Lower lobe of right lung (tissue), 2 donors: ENCODE measurements at regions not wholly inside any gene's neighbourhood (a gene's known extent, or its start where the extent isn't known, plus 50 kb on each side); places are given as distances from the start of the nearest gene placed in this dataset.

ENCODE experiments used
- ATAC-seq, 2 donors: fragments of 200-7000 bp; cut with Tn5 transposase; one replicate each; pipeline ENCODE4 v1.9.1; 2020 to 2022; ENCODE audit warnings: mild to moderate bottlenecking in 2 of 2, moderate library complexity in 2 of 2
- DNase-seq: peaks from one replicate; pipeline ENCODE4 v3.0.0-alpha.2; 2020
- H3K27ac ChIP-seq: fragments of 200-600 bp; one replicate; pipeline ENCODE4 v1.8.0; 2022
- H3K27me3 ChIP-seq: fragments of 200-600 bp; one replicate; pipeline ENCODE4 v1.8.0; 2022; ENCODE audit warnings: low read depth
- H3K36me3 ChIP-seq: fragments of 200-600 bp; one replicate; pipeline ENCODE4 v1.8.0; 2022; ENCODE audit warnings: mild to moderate bottlenecking
- H3K4me1 ChIP-seq: fragments of 200-600 bp; one replicate; pipeline ENCODE4 v1.8.0; 2022
- H3K4me3 ChIP-seq: fragments of 200-600 bp; one replicate; pipeline ENCODE4 v1.8.0; 2022; ENCODE audit warnings: mild to moderate bottlenecking
- H3K9me3 ChIP-seq: fragments of 200-600 bp; one replicate; pipeline ENCODE4 v1.8.0; 2022
- CTCF ChIP-seq: fragments of 200-600 bp; IDR thresholded peaks from one replicate; pipeline ENCODE4 v1.8.0; 2022; ENCODE audit warnings: antibody characterized with exemption, mild to moderate bottlenecking
- intact Hi-C: fragments of 100-400 bp; cut with DNase I; formaldehyde crosslinking; loops from one replicate; pipeline ENCODE4 v1.11.0; 2022
- donor health status: DM: no; HTN: yes; CAD: no; lungs with severe emphysema.

- Histone ChIP-seq H3K36me3 (no peaks in the 10 kb centered on the region), H3K4me3 (no peak overlapping the region), H3K4me1 (no peaks in the 10 kb centered on the region), H3K27me3 (no peaks in the 10 kb centered on the region), H3K27ac (no peak overlapping the region), H3K9me3 (no peaks in the 10 kb centered on the region)
- intact Hi-C loops: no loop called here
- DNase-seq (no peak), ATAC-seq (peak; percentile 18 to 23)
- no peak for TF ChIP-seq CTCF
These were observed 355.1 kb downstream of the HS3ST1 start for GRCh38 chr4:11073621-11074051.

DNA sequence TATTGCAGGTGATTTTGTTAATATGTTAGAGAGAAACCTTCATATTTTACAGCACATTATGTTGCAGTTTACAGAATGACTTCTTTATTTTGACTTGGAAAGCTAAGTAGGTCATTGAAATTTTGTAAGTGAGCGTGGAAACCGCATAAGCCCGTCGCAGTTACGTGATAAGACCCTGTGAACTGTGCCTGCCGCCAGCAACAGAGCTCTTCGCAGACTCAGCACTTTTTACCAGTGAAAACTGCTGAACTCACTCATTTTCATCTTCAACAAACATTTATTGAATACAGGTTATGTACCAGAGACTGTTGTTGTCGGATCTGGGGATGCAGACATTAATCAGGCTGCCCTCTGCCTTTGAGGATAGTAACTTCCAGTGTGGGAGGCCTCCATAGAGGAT is 355.7 kb downstream of the HS3ST1 start:
- Histone ChIP-seq H3K27ac (no peak overlapping the region), H3K4me3 (no peak overlapping the region), H3K9me3 (no peaks in the 10 kb centered on the region), H3K27me3 (no peaks in the 10 kb centered on the region), H3K4me1 (no peaks in the 10 kb centered on the region), H3K36me3 (no peaks in the 10 kb centered on the region)
- no peak for TF ChIP-seq CTCF
- intact Hi-C loops: no loop called here
- no peak for DNase-seq
- ATAC-seq: no peak

DNA sequence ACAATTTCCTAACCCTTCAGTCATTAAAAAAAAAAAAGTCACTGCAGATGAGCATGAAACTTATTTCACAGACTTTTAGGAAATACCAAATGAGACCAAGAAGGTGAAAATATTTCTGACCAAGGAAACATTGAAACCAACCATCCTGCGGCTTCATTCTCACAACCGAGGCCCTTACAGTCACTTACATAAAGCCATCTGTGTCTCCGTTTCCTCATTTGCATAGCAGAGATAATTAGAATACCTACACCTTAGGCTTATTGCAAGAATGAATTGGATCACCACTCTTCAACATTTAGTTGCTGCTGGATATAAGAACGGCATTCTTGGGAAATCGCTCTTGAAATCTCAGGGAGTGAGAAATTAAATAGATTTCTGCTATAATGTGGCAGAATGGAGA is 356.2 kb downstream of the HS3ST1 start:
- no peak overlapping the region for H3K27ac ChIP-seq
- intact Hi-C loops: no loop called here
- H3K27me3 ChIP-seq: no peaks in the 10 kb centered on the region
- H3K4me1 ChIP-seq: no peaks in the 10 kb centered on the region
- no peak for TF ChIP-seq CTCF
- ATAC-seq (no peak), DNase-seq (no peak)
- H3K4me3 ChIP-seq: no peak overlapping the region
- no peaks in the 10 kb centered on the region for H3K36me3 ChIP-seq
- H3K9me3 ChIP-seq: no peaks in the 10 kb centered on the region

DNA sequence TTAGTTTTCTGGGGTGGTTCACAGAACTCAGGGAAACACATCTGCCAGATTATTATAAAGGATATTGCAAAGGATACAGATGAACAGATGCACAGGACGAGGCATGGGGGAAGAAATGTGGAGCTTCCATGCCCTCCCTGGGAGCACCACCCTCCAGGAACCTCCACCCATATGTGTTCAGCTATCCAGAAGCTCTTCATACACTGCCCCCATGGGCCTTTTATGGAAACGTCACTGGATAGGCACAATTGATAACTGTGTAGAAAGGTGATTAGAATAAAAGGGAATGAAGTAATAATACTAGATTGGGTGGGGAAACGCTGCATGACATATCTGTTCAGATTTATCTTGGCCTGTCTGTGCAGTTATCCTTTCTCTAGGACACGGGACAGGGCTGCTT is 357.9 kb downstream of the HS3ST1 start:
- no peaks in the 10 kb centered on the region for H3K9me3 ChIP-seq
- no peak for TF ChIP-seq CTCF
- no peak for DNase-seq
- no peak overlapping the region for H3K4me3 ChIP-seq
- H3K27me3 ChIP-seq: no peaks in the 10 kb centered on the region
- no peak overlapping the region for H3K27ac ChIP-seq
- no peaks in the 10 kb centered on the region for H3K4me1 ChIP-seq
- H3K36me3 ChIP-seq: no peaks in the 10 kb centered on the region
- intact Hi-C loops: no loop called here
- ATAC-seq: no peak

DNA sequence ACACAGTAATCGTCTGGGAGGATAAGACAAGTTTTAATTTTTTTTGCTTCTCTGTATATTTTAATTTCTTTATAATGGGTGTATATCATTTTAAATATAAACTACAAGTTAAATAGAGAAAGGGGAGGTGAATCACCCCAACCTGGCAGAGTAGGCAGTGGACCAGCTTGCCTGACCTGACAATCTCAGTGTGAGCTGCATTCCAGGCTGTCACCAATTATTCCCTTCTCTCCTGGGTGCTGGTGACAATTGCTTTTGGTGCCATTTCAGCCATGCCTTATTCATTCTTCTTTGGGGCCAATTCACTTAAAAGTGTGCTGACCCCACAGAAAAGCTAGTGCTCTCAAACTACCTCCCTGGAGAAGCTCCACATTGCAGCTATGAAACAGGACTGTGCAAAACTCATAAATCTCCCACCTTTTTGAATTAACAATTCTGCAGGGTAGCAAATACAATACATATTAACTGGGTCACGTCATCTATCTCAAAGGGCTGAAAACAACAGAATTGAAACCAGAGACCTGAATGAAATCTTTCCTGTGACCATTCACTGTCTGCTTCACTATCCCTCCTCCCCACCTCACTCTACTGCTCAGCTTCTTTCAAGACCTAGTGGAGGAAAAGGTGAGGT is 359.0 kb downstream of the HS3ST1 start:
- H3K36me3 ChIP-seq: no peaks in the 10 kb centered on the region

More for the DNA sequence above, 359.0 kb downstream of the HS3ST1 start:
- Histone ChIP-seq H3K4me1 (no peaks in the 10 kb centered on the region), H3K27ac (no peak overlapping the region), H3K9me3 (no peaks in the 10 kb centered on the region), H3K27me3 (no peaks in the 10 kb centered on the region), H3K4me3 (no peak overlapping the region)
- intact Hi-C loops: no loop called here
- ATAC-seq (no peak), DNase-seq (no peak)
- no peak for TF ChIP-seq CTCF
